GM12891 (cell line): ENCODE measurements at regions not wholly inside any gene's neighbourhood (a gene's known extent, or its start where the extent isn't known, plus 50 kb on each side); places are given as distances from the start of the nearest gene placed in this dataset.
"Not testable (repeated sequence)": the region's sequence is repeated elsewhere in the genome, so short reads cannot be mapped to it uniquely, and the experiment has no call there.

Experiments
- DNase-seq: peaks from one replicate; pipeline ENCODE4 v3.0.0; 2011; ENCODE audit warnings: low spot score; ENCODE audit not compliant: insufficient read length
- FAIRE-seq: peaks from 2 replicates; lab custom pipeline; 2011; peaks lifted over from hg19 to GRCh38; lab: Jason Lieb, UNC
- PAX5 ChIP-seq: IDR thresholded peaks from 2 replicates; pipeline ENCODE4 v1.6.1; 2011; ENCODE audit warnings: low read length, moderate library complexity, mild to moderate bottlenecking; ENCODE audit not compliant: insufficient read depth, severe bottlenecking
- POLR2A ChIP-seq: IDR thresholded peaks from 2 replicates; pipeline ENCODE4 v1.6.1; 2011; ENCODE audit warnings: low read depth, low read length, control low read depth
- POLR2AphosphoS5 ChIP-seq: IDR thresholded peaks from 2 replicates; pipeline ENCODE4 v1.6.1; 2011; ENCODE audit warnings: low read depth, low read length, control low read depth
- POU2F2 ChIP-seq: IDR thresholded peaks from 2 replicates; pipeline ENCODE4 v1.6.1; 2011; ENCODE audit warnings: low read depth, mild to moderate bottlenecking, control low read depth, low read length, moderate library complexity
- SPI1 ChIP-seq: IDR thresholded peaks from 2 replicates; pipeline ENCODE4 v1.6.1; 2011; ENCODE audit warnings: low read depth, low read length, control low read depth
- TAF1 ChIP-seq: IDR thresholded peaks from 2 replicates; pipeline ENCODE4 v1.6.1; 2011; ENCODE audit warnings: low read depth, low read length, control low read depth

GRCh38 chr5:152730176-152730575 is 325.1 kb upstream of the NMUR2 start:
- no peak for DNase-seq
- no peak for FAIRE-seq
- TF ChIP-seq POU2F2, result no peak
- TF ChIP-seq POLR2A, result no peak
- TF ChIP-seq PAX5, result no peak
- TF ChIP-seq POLR2AphosphoS5, result no peak
- TF ChIP-seq TAF1, result no peak
- no peak for TF ChIP-seq SPI1

GRCh38 chr5:152736906-152737305 is 331.8 kb upstream of the NMUR2 start:
- DNase-seq, result no peak
- FAIRE-seq, result no peak
- TF ChIP-seq SPI1, result no peak
- TF ChIP-seq POLR2A, result no peak
- TF ChIP-seq PAX5, result no peak
- TF ChIP-seq POU2F2, result no peak
- no peak for TF ChIP-seq TAF1

GRCh38 chr5:152739916-152740315 is 334.8 kb upstream of the NMUR2 start:
- FAIRE-seq, result no peak
- TF ChIP-seq POLR2AphosphoS5, result no peak
- no peak for TF ChIP-seq POU2F2
- no peak for TF ChIP-seq PAX5
- TF ChIP-seq TAF1, result no peak
- no peak for TF ChIP-seq SPI1
- no peak for TF ChIP-seq POLR2A
- DNase-seq, result no peak

- FAIRE-seq, DNase-seq: not testable (repeated sequence)
These were observed 336.0 kb upstream of the NMUR2 start for GRCh38 chr5:152741126-152741525.

GRCh38 chr5:152787709-152788217 is 382.7 kb upstream of the NMUR2 start:
- DNase-seq, FAIRE-seq: not testable (repeated sequence)

GRCh38 chr5:152801886-152802285 is 396.8 kb upstream of the NMUR2 start:
- DNase-seq, result no peak
- no peak for TF ChIP-seq POLR2A
- TF ChIP-seq POU2F2, result no peak
- no peak for TF ChIP-seq POLR2AphosphoS5
- no peak for TF ChIP-seq TAF1
- no peak for TF ChIP-seq SPI1
- TF ChIP-seq PAX5, result no peak
- FAIRE-seq, result no peak

GRCh38 chr5:152804179-152804578 is 399.1 kb upstream of the NMUR2 start:
- FAIRE-seq, result no peak
- no peak for TF ChIP-seq TAF1
- no peak for TF ChIP-seq POU2F2
- no peak for TF ChIP-seq POLR2AphosphoS5
- no peak for TF ChIP-seq PAX5
- TF ChIP-seq POLR2A, result no peak
- TF ChIP-seq SPI1, result no peak
- no peak for DNase-seq

GRCh38 chr5:152811988-152812387 is 406.9 kb upstream of the NMUR2 start:
- FAIRE-seq (peak; percentile 33), DNase-seq (no peak)
- no peak for TF ChIP-seq PAX5
- no peak for TF ChIP-seq TAF1
- TF ChIP-seq POLR2A, result no peak
- TF ChIP-seq POU2F2, result no peak
- TF ChIP-seq POLR2AphosphoS5, result no peak
- TF ChIP-seq SPI1, result no peak

GRCh38 chr5:152813526-152813925 is 408.4 kb upstream of the NMUR2 start:
- TF ChIP-seq POLR2AphosphoS5 (no peak), PAX5 (no peak), TAF1 (no peak)
- FAIRE-seq (no peak), DNase-seq (no peak)

- DNase-seq (no peak), FAIRE-seq (no peak)
- TF ChIP-seq SPI1 (no peak), POLR2AphosphoS5 (no peak), TAF1 (no peak), POLR2A (no peak), POU2F2 (no peak), PAX5 (no peak)
These were observed 414.8 kb upstream of the NMUR2 start for GRCh38 chr5:152819891-152820290.

GRCh38 chr5:152824316-152824715 is 419.2 kb upstream of the NMUR2 start:
- FAIRE-seq (no peak), DNase-seq (no peak)
- no peak for TF ChIP-seq POU2F2
- TF ChIP-seq SPI1, result no peak
- TF ChIP-seq POLR2A, result no peak
- TF ChIP-seq POLR2AphosphoS5, result no peak
- TF ChIP-seq TAF1, result no peak
- TF ChIP-seq PAX5, result no peak
